Upper lobe of left lung (tissue), 6 donors: ENCODE measurements at regions not wholly inside any gene's neighbourhood (a gene's known extent, or its start where the extent isn't known, plus 50 kb on each side); places are given as distances from the start of the nearest gene placed in this dataset.

Source experiments
- ATAC-seq, 2 donors: fragments of 200-7000 bp; cut with Tn5 transposase; one replicate each; pipeline ENCODE4 v1.9.1; 2022; ENCODE audit warnings: mild to moderate bottlenecking in 2 of 2, moderate library complexity in 2 of 2; ENCODE audit not compliant: low FRiP score in 2 of 2
- DNase-seq, 2 donors: peaks; one replicate each; pipeline ENCODE4 v3.0.0-alpha.2; 2019 to 2020
- H3K27ac ChIP-seq, 4 donors: fragments of 200-600 bp; sonication (generic); one replicate each; pipeline ENCODE4 v1.5.1; 2016 to 2019
- H3K27me3 ChIP-seq, 4 donors: fragments of 200-600 bp; sonication (generic); one replicate each; pipeline ENCODE4 v1.5.1; 2017 to 2019
- H3K36me3 ChIP-seq, 4 donors: fragments of 200-600 bp; sonication (generic); one replicate each; pipeline ENCODE4 v1.5.1; 2016 to 2019
- H3K4me1 ChIP-seq, 4 donors: fragments of 200-600 bp; sonication (generic); one replicate each; pipeline ENCODE4 v1.5.1; 2018 to 2019
- H3K4me3 ChIP-seq, 4 donors: fragments of 200-600 bp; sonication (generic); one replicate each; pipeline ENCODE4 v1.5.1; 2017 to 2019; ENCODE audit warnings: mild to moderate bottlenecking in 2 of 4, moderate library complexity in 1 of 4
- H3K9me3 ChIP-seq, 4 donors: fragments of 200-600 bp; sonication (generic); one replicate each; pipeline ENCODE4 v1.5.1; 2018 to 2019
- CTCF ChIP-seq, 6 experiments: fragments of 450-650 bp in 4 of 6; fragments of 200-600 bp in 2 of 6; sonication (generic) in 2 of 6; IDR thresholded peaks; one replicate each; pipeline ENCODE4 v1.5.1; 2016 to 2019; ENCODE audit warnings: antibody characterized with exemption in 6 of 6
- EP300 ChIP-seq, 4 donors: sonication (generic); formaldehyde crosslinking; IDR thresholded peaks; one replicate each; pipeline ENCODE4 v1.5.1; 2017; ENCODE audit warnings: antibody characterized with exemption in 4 of 4, control low read depth in 2 of 4
- POLR2A ChIP-seq, 4 donors: fragments of 450-650 bp; IDR thresholded peaks; one replicate each; pipeline ENCODE4 v1.5.1; 2016 to 2017; ENCODE audit warnings: antibody characterized with exemption in 4 of 4, mild to moderate bottlenecking in 2 of 4
- POLR2AphosphoS5 ChIP-seq, 2 donors: sonication (generic); formaldehyde crosslinking; IDR thresholded peaks; one replicate each; pipeline ENCODE4 v1.5.1; 2017; ENCODE audit warnings: antibody characterized with exemption in 2 of 2
- WGBS, 2 donors: methylation state at CpG; one replicate each; pipeline ENCODE4 v1.1.5; 2017 to 2018; 5-methylcytosine and 5-hydroxymethylcytosine counted together
- donor health status: DM: no; HTN: no; CAD: no; lungs with moderate emphysema.
- donor health status: DM: no; HTN: yes; CAD: no; lungs with severe emphysema.

DNA sequence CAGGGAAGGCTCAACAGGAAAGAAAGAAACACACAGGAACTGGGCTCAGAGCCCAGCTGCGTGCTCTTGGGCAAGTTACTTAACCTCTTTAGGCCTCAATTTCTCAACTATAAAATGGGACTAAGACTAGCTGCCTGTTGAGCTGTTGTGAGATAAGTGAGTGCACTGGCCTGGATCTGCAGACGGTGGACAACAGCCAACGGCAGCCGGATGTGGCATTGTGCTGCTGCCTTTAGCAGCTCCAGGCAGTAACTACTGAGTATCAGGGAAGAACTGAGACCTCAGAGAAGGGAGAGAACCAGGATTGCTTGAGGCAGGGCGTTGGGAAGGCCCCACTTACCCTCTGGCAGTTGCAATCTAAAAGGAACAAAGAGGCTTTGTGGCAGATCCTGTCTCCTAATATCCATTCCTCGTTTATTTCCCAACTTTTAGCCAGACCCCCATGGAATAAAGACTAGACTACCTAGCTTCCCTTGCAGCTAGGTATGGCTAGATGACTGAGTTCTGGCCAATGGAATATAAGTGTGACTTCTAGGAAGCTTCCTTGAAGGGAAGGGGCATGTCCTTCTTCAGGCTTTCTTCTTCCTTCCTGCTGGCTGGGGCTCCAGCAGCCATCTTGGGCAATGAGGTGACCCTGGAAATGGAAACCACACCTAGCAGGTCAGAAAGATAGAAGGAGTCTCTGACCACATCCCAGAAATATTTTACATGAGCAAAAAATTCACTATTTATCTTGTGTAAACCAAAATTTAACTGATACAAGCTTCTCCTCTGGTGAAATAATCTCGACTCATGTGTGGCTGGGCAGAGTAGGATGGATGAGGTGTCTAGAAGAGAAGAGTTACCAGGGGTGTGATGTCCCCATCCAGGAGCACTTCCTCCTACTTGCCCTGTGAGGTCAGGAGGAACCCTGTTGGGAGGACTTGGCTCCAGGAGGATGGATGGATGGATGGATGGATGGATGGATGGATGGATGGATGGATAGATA, 67.6 kb downstream of the MRPL14 start:
- no peak for DNase-seq
- Histone ChIP-seq H3K4me1 (peaks cover 25 to 40% (median 31%) of the 10 kb centered on the region in 4 donors), H3K4me3 (no peak overlapping the region), H3K27ac (peak overlapping the region; percentile 70 to 95 (median 86)), H3K27me3 (no peaks in the 10 kb centered on the region), H3K9me3 (no peaks in the 10 kb centered on the region), H3K36me3 (no peaks in the 10 kb centered on the region)
- WGBS, 2 donors: 58 to 63% methylated on average over 7 of the region's 7 CpGs
- TF ChIP-seq POLR2A (IDR thresholded peaks at IDR 0.05) (peak in 1 of 4 donors; percentile 46), EP300 (IDR thresholded peaks at IDR 0.05) (no peak), POLR2AphosphoS5 (IDR thresholded peaks at IDR 0.05) (no peak), CTCF (IDR thresholded peaks at IDR 0.05) (no peak)
- no peak for ATAC-seq

DNA sequence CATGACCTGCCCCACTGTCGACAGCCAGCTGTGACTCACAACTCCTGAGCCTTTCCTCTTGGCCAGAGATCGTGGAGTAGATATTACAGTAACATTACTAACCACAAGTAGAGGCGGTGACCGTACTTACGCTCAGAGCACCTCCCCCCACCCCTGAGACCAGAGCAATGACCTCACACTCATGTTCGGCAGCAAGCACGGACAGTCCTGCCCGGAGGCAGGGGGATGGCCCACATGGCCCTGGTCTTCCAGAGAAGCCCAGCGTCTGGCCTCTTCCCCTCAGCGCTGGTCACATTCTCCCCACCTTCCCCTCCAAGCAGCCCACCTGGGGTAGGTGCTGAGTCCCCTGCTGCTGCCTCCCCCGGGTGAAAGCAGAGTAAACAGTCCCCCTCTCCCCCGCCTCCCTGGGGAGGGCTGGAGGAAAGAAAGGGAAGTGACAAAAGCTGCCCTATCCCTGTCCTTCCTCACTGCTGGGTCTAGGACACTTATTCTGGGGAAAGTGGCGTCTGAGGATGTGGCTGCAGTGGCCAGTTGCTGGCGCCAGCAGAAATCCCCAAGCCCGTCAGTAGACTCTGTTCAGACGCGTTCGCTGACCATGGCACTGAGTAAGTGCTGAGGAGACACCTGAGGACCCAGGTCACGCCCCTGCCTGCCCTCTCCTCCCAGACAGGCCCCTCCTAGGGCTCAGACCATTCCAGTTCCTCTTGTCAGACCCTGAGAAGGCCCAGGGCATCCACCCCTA, 68.5 kb downstream of the MRPL14 start:
- DNase-seq (peak; percentile 82 to 93), ATAC-seq (peak; percentile 95)
- H3K4me3 ChIP-seq: no peak overlapping the region
- 24 to 27% methylated on average over 18 to 19 of the region's 19 CpGs for WGBS, 2 donors
- H3K27me3 ChIP-seq: no peaks in the 10 kb centered on the region
- peak overlapping the region; percentile 70 to 95 (median 86) for H3K27ac ChIP-seq
- peak; percentile 88 to 95 for TF ChIP-seq POLR2AphosphoS5 (IDR thresholded peaks at IDR 0.05)
- peak in 1 of 4 donors; percentile 36 for TF ChIP-seq POLR2A (IDR thresholded peaks at IDR 0.05)
- TF ChIP-seq CTCF (IDR thresholded peaks at IDR 0.05): no peak
- peak; percentile 69 to 97 (median 84) for TF ChIP-seq EP300 (IDR thresholded peaks at IDR 0.05)
- H3K9me3 ChIP-seq: no peaks in the 10 kb centered on the region
- no peaks in the 10 kb centered on the region for H3K36me3 ChIP-seq
- peaks cover 25 to 37% (median 30%) of the 10 kb centered on the region in 4 donors for H3K4me1 ChIP-seq

GRCh38 chr6:44057931-44058616, 69.2 kb downstream of the MRPL14 start:
- no peak for ATAC-seq
- Histone ChIP-seq H3K9me3 (no peaks in the 10 kb centered on the region), H3K36me3 (no peaks in the 10 kb centered on the region), H3K27ac (peak overlapping the region; percentile 42 to 95 (median 86)), H3K4me1 (peaks cover 25 to 37% (median 28%) of the 10 kb centered on the region in 4 donors), H3K27me3 (no peaks in the 10 kb centered on the region), H3K4me3 (no peak overlapping the region)
- no peak for TF ChIP-seq CTCF (IDR thresholded peaks at IDR 0.05)
- TF ChIP-seq POLR2A (IDR thresholded peaks at IDR 0.05): no peak
- DNase-seq: no peak
- 68 to 72% methylated on average over 10 of the region's 10 CpGs for WGBS, 2 donors

- DNase-seq (no peak), ATAC-seq (no peak)
- TF ChIP-seq POLR2A (IDR thresholded peaks at IDR 0.05) (peak in 1 of 4 donors; percentile 18), POLR2AphosphoS5 (IDR thresholded peaks at IDR 0.05) (no peak)
- Histone ChIP-seq H3K27me3 (no peaks in the 10 kb centered on the region), H3K4me3 (no peak overlapping the region), H3K27ac (peak overlapping the region in 3 of 4 donors; percentile 86 to 95 (median 86)), H3K4me1 (peaks cover 25 to 37% (median 33%) of the 10 kb centered on the region in 4 donors), H3K36me3 (no peaks in the 10 kb centered on the region), H3K9me3 (no peaks in the 10 kb centered on the region)
- WGBS, 2 donors: 55 to 66% methylated on average over 2 to 4 of the region's 4 CpGs
Observed at GRCh38 chr6:44057238-44057930, 69.9 kb downstream of the MRPL14 start.
